ENCODE measurements at regions not wholly inside any gene's neighbourhood (a gene's known extent, or its start where the extent isn't known, plus 50 kb on each side); places are given as distances from the start of the nearest gene placed in this dataset.
"Not testable (repeated sequence)": the region's sequence is repeated elsewhere in the genome, so short reads cannot be mapped to it uniquely, and the experiment has no call there.

DNA sequence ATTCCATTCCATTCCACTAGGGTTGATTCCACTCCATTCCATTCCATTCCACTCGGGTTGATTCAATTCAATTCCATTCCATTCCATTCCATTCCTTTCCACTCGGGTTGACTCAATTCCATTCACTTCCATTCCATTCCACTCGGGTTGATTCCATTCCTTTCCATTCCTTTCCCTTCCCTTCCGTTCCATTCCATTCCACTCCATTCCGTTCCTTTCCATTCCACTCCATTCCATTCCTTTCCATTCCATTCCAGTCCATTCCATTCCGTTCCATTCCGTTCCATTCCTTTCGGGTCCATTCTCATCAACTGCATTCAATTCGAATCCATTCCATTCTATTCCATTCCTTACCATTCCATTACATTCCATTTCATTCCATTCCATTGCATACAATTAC, 1135.3 kb downstream of the RPIA start:
- TF ChIP-seq, protein P1, sequence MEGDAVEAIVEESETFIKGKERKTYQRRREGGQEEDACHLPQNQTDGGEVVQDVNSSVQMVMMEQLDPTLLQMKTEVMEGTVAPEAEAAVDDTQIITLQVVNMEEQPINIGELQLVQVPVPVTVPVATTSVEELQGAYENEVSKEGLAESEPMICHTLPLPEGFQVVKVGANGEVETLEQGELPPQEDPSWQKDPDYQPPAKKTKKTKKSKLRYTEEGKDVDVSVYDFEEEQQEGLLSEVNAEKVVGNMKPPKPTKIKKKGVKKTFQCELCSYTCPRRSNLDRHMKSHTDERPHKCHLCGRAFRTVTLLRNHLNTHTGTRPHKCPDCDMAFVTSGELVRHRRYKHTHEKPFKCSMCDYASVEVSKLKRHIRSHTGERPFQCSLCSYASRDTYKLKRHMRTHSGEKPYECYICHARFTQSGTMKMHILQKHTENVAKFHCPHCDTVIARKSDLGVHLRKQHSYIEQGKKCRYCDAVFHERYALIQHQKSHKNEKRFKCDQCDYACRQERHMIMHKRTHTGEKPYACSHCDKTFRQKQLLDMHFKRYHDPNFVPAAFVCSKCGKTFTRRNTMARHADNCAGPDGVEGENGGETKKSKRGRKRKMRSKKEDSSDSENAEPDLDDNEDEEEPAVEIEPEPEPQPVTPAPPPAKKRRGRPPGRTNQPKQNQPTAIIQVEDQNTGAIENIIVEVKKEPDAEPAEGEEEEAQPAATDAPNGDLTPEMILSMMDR (IDR thresholded peaks at IDR 0.05), result not testable (repeated sequence)
- not testable (repeated sequence) for TF ChIP-seq POLR2A, EP300 (IDR thresholded peaks at IDR 0.05)
